Fibroblast of mammary gland (primary cell): ENCODE measurements at regions not wholly inside any gene's neighbourhood (a gene's known extent, or its start where the extent isn't known, plus 50 kb on each side); places are given as distances from the start of the nearest gene placed in this dataset.

Source experiments
- DNase-seq: peaks from one replicate; pipeline ENCODE4 v3.0.0-alpha.2; 2010; ENCODE audit warnings: low read depth
- H3K4me3 ChIP-seq: 2 replicates; pipeline ENCODE4 v1.5.1; 2011; ENCODE audit warnings: low read depth, mild to moderate bottlenecking, low read length, moderate library complexity; ENCODE audit not compliant: control insufficient read depth
- CTCF ChIP-seq: conservative IDR thresholded peaks from 2 replicates; pipeline ENCODE4 v1.5.1; 2011; ENCODE audit warnings: low read depth, low read length, inconsistent platforms; ENCODE audit not compliant: control insufficient read depth, insufficient read depth

- H3K4me3 ChIP-seq = no peak overlapping the region
- TF ChIP-seq CTCF = no peak
- no peak for DNase-seq
These were observed 208.1 kb downstream of the EMX2 start for GRCh38 chr10:117750616-117751015.

GRCh38 chr10:117751259-117751658 lies 208.7 kb downstream of the EMX2 start:
- no peak for TF ChIP-seq CTCF

GRCh38 chr10:117752103-117752502 lies 209.6 kb downstream of the EMX2 start:
- no peak for TF ChIP-seq CTCF
- no peak for DNase-seq
- no peak overlapping the region for H3K4me3 ChIP-seq

More at GRCh38 chr10:117751259-117751658, 208.7 kb downstream of the EMX2 start:
- no peak overlapping the region for H3K4me3 ChIP-seq
- no peak for DNase-seq

- no peak overlapping the region for H3K4me3 ChIP-seq
- no peak for TF ChIP-seq CTCF
- no peak for DNase-seq
These were observed 212.5 kb downstream of the EMX2 start for GRCh38 chr10:117754770-117755658.

GRCh38 chr10:117755659-117756014 lies 213.1 kb downstream of the EMX2 start:
- no peak for DNase-seq
- no peak for TF ChIP-seq CTCF
- H3K4me3 ChIP-seq = no peak overlapping the region

- H3K4me3 ChIP-seq = no peak overlapping the region
- no peak for DNase-seq
- no peak for TF ChIP-seq CTCF
These were observed 214.7 kb downstream of the EMX2 start for GRCh38 chr10:117757086-117757720.

- DNase-seq = no peak
- TF ChIP-seq CTCF = no peak
- H3K4me3 ChIP-seq = no peak overlapping the region
These were observed 216.7 kb downstream of the EMX2 start for GRCh38 chr10:117759266-117759665.
